ENCODE measurements at regions not wholly inside any gene's neighbourhood (a gene's known extent, or its start where the extent isn't known, plus 50 kb on each side); places are given as distances from the start of the nearest gene placed in this dataset.
"Not testable (repeated sequence)": the region's sequence is repeated elsewhere in the genome, so short reads cannot be mapped to it uniquely, and the experiment has no call there.

DNA sequence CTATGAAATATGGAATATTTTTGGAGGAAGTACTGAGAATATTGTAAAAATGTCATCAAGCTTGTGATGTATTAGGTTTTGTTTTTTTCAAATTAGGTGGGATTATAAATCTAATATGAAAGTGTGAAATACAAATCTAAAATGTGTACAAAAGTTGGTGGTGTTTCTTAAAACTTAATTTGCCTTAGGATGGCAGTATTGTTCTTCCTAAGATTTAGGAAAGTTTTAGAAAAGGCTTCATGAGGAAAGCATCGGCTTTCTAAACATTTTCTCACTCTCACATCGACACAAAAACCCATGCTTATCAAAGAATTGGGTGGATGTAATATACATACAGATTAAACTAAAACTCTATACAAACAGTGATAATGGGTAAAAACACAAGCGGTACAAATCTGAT is 972.0 kb upstream of the PCDH20 start:
- no peak for DNase-seq
- H3K4me1 ChIP-seq = no peaks in the 10 kb centered on the region
- H3K36me3 ChIP-seq = no peaks in the 10 kb centered on the region
- H3K27ac ChIP-seq = no peak overlapping the region
- TF ChIP-seq, protein P1, sequence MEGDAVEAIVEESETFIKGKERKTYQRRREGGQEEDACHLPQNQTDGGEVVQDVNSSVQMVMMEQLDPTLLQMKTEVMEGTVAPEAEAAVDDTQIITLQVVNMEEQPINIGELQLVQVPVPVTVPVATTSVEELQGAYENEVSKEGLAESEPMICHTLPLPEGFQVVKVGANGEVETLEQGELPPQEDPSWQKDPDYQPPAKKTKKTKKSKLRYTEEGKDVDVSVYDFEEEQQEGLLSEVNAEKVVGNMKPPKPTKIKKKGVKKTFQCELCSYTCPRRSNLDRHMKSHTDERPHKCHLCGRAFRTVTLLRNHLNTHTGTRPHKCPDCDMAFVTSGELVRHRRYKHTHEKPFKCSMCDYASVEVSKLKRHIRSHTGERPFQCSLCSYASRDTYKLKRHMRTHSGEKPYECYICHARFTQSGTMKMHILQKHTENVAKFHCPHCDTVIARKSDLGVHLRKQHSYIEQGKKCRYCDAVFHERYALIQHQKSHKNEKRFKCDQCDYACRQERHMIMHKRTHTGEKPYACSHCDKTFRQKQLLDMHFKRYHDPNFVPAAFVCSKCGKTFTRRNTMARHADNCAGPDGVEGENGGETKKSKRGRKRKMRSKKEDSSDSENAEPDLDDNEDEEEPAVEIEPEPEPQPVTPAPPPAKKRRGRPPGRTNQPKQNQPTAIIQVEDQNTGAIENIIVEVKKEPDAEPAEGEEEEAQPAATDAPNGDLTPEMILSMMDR (IDR thresholded peaks at IDR 0.05) = no peak
- H3K9me3 ChIP-seq = no peaks in the 10 kb centered on the region
- intact Hi-C loops (cut with DNase I) = no loop called here
- no peak overlapping the region for H3K9ac ChIP-seq (ENCODE audit: low read depth in 2 of 2, low read length in 2 of 2)
- H3K27me3 ChIP-seq = no peaks in the 10 kb centered on the region
- no peak overlapping the region for H3K4me3 ChIP-seq

DNA sequence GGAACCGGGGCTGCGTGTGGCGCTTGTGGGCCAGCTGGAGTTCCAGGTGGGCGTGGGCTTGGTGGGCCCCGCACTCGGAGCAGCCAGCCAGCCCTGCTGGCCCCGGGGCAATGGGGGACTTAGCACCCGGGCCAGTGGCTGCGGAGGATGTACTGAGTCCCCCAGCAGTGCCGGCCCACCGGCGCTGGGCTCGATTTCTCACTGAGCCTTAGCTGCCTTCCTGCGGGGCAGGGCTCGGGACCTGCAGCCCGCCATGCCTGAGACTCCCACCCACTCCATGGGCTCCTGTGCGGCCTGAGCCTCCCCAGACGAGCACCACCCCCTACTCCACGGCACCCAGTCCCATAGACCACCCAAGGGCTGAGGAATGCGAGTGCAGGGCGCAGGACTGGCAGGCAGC is 963.6 kb upstream of the PCDH20 start:
- DNase-seq; H3K27me3 ChIP-seq; intact Hi-C loops (cut with DNase I); H3K9me3 ChIP-seq; H3K27ac ChIP-seq; H3K4me3 ChIP-seq; H3K9ac ChIP-seq (ENCODE audit: low read depth in 2 of 2, low read length in 2 of 2); H3K36me3 ChIP-seq; H3K4me1 ChIP-seq: not testable (repeated sequence)

DNA sequence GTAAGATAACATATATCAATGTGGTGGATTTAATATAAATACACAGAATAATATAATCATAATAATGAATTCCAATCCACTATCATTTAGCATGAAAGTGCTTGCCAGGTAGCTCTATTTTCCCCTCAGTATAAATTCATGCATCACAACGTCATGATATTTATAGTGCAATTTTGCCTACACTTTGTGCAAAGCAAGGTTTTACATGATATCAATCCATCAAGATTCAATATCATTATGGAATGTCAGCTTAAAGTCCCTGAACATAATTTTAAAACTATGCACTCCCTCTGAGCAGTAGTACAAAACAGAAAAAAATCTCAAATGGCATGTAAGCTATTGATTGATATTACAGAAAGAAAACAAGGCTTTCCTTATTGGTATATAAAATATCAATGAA is 962.2 kb upstream of the PCDH20 start:
- Histone ChIP-seq H3K36me3 (no peaks in the 10 kb centered on the region), H3K27me3 (no peaks in the 10 kb centered on the region), H3K9ac (ENCODE audit: low read depth in 2 of 2, low read length in 2 of 2) (no peak overlapping the region), H3K4me3 (no peak overlapping the region), H3K27ac (no peak overlapping the region), H3K4me1 (no peaks in the 10 kb centered on the region), H3K9me3 (no peaks in the 10 kb centered on the region)
- DNase-seq = no peak
- TF ChIP-seq, protein P1 (IDR thresholded peaks at IDR 0.05) = no peak
- intact Hi-C loops (cut with DNase I) = no loop called here

DNA sequence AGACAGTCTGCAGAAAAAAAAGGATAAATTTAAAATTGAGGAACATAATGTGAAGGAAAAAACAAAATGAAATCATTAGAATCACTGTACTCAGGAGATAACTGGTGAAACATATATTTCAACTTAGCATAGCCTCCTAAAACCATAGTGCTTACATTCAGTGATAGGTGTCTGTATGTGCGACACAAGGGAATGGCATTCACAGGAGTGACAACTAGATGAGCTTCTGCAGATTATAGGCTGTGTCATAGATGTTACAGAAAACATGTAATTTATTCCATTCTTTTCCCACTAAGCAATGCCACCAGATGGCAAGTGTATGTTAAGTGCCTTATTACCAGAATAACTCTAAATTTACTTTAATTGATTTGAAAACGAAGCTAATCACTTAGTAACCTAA is 960.0 kb upstream of the PCDH20 start:
- no peaks in the 10 kb centered on the region for H3K9me3 ChIP-seq
- intact Hi-C loops (cut with DNase I) = no loop called here
- H3K9ac ChIP-seq (ENCODE audit: low read depth in 2 of 2, low read length in 2 of 2) = no peak overlapping the region
- H3K36me3 ChIP-seq = no peaks in the 10 kb centered on the region
- TF ChIP-seq, protein P1 (IDR thresholded peaks at IDR 0.05) = no peak
- no peaks in the 10 kb centered on the region for H3K4me1 ChIP-seq
- no peak overlapping the region for H3K4me3 ChIP-seq
- no peak for DNase-seq
- H3K27me3 ChIP-seq = no peaks in the 10 kb centered on the region
- H3K27ac ChIP-seq = no peak overlapping the region

DNA sequence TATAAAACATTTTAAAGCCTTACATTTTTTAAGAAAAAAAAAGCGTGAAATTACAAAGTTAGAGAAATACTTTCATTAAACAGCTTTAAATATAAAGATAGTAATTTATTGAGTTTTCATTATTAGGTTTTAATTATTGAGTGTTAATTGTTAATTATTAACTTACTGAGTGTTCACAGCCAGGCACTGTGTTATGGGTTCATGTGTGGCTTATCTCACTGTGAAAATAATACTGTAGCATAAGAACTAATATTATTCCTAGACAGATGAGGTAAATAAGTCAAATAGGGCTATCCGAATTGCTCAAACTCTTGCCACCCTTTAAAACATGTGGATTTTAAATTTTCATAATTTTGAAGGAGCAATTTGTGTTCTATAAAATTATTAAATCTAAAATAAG is 956.1 kb upstream of the PCDH20 start:
- H3K4me3 ChIP-seq = no peak overlapping the region
- no peaks in the 10 kb centered on the region for H3K36me3 ChIP-seq
- no peak overlapping the region for H3K9ac ChIP-seq (ENCODE audit: low read depth in 2 of 2, low read length in 2 of 2)
- TF ChIP-seq, protein P1 (IDR thresholded peaks at IDR 0.05) = no peak
- H3K4me1 ChIP-seq = no peaks in the 10 kb centered on the region
- no peak overlapping the region for H3K27ac ChIP-seq
- DNase-seq = no peak
- H3K9me3 ChIP-seq = no peaks in the 10 kb centered on the region
- intact Hi-C loops (cut with DNase I) = no loop called here
- H3K27me3 ChIP-seq = no peaks in the 10 kb centered on the region

DNA sequence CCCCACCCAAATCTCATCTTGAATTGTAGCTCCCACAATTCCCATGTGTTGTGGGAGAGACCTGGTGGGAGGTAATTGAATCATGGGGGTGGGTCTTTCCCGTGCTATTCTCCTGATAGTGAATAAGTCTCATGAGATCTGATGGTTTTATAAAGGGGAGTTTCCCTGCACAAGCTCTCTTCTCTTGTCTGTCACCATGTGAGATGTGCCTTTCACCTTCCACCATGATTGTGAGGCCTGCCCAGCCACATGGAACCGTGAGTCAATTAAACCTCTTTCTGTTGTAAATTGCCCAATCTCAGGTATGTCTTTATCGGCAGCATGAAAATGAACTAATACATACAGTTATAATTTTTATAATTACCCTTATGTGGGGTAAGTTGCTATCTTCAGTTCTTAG is 952.3 kb upstream of the PCDH20 start:
- H3K4me3 ChIP-seq; H3K27me3 ChIP-seq; H3K4me1 ChIP-seq; H3K9me3 ChIP-seq; H3K27ac ChIP-seq; H3K36me3 ChIP-seq; intact Hi-C loops (cut with DNase I); DNase-seq; H3K9ac ChIP-seq (ENCODE audit: low read depth in 2 of 2, low read length in 2 of 2): not testable (repeated sequence)

DNA sequence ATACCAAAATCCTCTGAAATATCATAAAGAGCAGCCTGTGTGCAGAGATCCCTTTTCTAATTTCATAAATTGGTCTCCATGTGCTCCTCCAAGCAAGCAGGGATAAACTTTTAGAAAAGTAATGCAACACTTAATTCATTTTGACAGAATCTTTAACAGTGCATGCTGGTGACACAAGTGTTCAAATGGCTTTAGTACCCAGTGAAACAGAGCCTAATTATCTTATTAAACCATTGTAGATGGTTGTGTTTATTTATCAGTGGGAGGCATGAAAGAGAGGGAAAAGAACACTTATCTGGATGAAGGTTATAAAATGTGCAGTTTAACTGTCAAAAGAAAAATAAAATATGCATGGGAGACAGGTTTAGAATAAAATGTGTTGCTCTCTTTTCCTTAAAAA is 945.0 kb upstream of the PCDH20 start:
- no peaks in the 10 kb centered on the region for H3K9me3 ChIP-seq
- intact Hi-C loops (cut with DNase I) = no loop called here
- H3K9ac ChIP-seq (ENCODE audit: low read depth in 2 of 2, low read length in 2 of 2) = no peak overlapping the region
- no peak overlapping the region for H3K27ac ChIP-seq
- H3K27me3 ChIP-seq = no peaks in the 10 kb centered on the region
- H3K36me3 ChIP-seq = no peaks in the 10 kb centered on the region
- TF ChIP-seq, protein P1 (IDR thresholded peaks at IDR 0.05) = no peak
- H3K4me1 ChIP-seq = no peaks in the 10 kb centered on the region
- DNase-seq = no peak
- no peak overlapping the region for H3K4me3 ChIP-seq

Data from colonic mucosa (tissue), 4 donors.